HAP-1 (cell line): ENCODE measurements at regions not wholly inside any gene's neighbourhood (a gene's known extent, or its start where the extent isn't known, plus 50 kb on each side); places are given as distances from the start of the nearest gene placed in this dataset.

Source experiments
- DNase-seq, 2 experiments: peaks; one replicate each; pipeline ENCODE4 v3.0.0-alpha.2; 2016 to 2020; ENCODE audit warnings: low spot score in 2 of 2
- H3K27me3 ChIP-seq: fragments of 250-450 bp; sonication (Bioruptor Pico); 2 replicates; pipeline ENCODE4 v1.5.1; 2020; ENCODE audit warnings: low read depth, mild to moderate bottlenecking, moderate library complexity
- H3K36me3 ChIP-seq: fragments of 250-450 bp; sonication (Bioruptor Pico); replicated peaks from 2 replicates; pipeline ENCODE4 v1.5.1; 2020; ENCODE audit warnings: mild to moderate bottlenecking
- H3K4me1 ChIP-seq: fragments of 250-450 bp; sonication (Bioruptor Pico); 2 replicates; pipeline ENCODE4 v1.5.1; 2020; ENCODE audit warnings: mild to moderate bottlenecking
- H3K4me3 ChIP-seq: fragments of 250-450 bp; sonication (Bioruptor Pico); 2 replicates; pipeline ENCODE4 v1.5.1; 2020; ENCODE audit warnings: mild to moderate bottlenecking, moderate library complexity
- H3K9me3 ChIP-seq: fragments of 250-450 bp; sonication (Bioruptor Pico); 2 replicates; pipeline ENCODE4 v1.5.1; 2020; ENCODE audit warnings: mild to moderate bottlenecking, moderate library complexity
- in situ Hi-C: fragments of 300-500 bp; cut with MboI; formaldehyde crosslinking; loops from 3 replicates; pipeline ENCODE4 v1.14.3; 2020; ENCODE audit warnings: low sequenced_read_pairs, inconsistent platforms, mixed read lengths

- Histone ChIP-seq H3K4me1 (no peaks in the 10 kb centered on the region), H3K27me3 (no peaks in the 10 kb centered on the region), H3K36me3 (no peaks in the 10 kb centered on the region), H3K4me3 (no peak overlapping the region), H3K9me3 (no peaks in the 10 kb centered on the region)
- in situ Hi-C loops = no loop called here
- no peak for DNase-seq
Measured at GRCh38 chr2:120817136-120817955, 81.7 kb downstream of the GLI2 start.

- Histone ChIP-seq H3K9me3 (no peaks in the 10 kb centered on the region), H3K27me3 (no peaks in the 10 kb centered on the region), H3K4me3 (no peak overlapping the region), H3K36me3 (no peaks in the 10 kb centered on the region), H3K4me1 (no peaks in the 10 kb centered on the region)
- in situ Hi-C loops = no loop called here
- DNase-seq = no peak
Measured at GRCh38 chr2:120817956-120818325, 82.3 kb downstream of the GLI2 start.

- H3K27me3 ChIP-seq = no peaks in the 10 kb centered on the region
- H3K9me3 ChIP-seq = no peaks in the 10 kb centered on the region
- H3K36me3 ChIP-seq = no peaks in the 10 kb centered on the region
- no peak overlapping the region for H3K4me3 ChIP-seq
- DNase-seq = no peak
- in situ Hi-C loops = no loop called here
- H3K4me1 ChIP-seq = no peaks in the 10 kb centered on the region
Measured at GRCh38 chr2:120818441-120818920, 82.8 kb downstream of the GLI2 start.

GRCh38 chr2:120819720-120820210 lies 84.1 kb downstream of the GLI2 start:
- Histone ChIP-seq H3K36me3 (no peaks in the 10 kb centered on the region), H3K4me1 (no peaks in the 10 kb centered on the region), H3K27me3 (no peaks in the 10 kb centered on the region), H3K4me3 (no peak overlapping the region), H3K9me3 (no peaks in the 10 kb centered on the region)
- in situ Hi-C loops = no loop called here
- DNase-seq = no peak

- in situ Hi-C loops = no loop called here
- Histone ChIP-seq H3K36me3 (no peaks in the 10 kb centered on the region), H3K27me3 (no peaks in the 10 kb centered on the region), H3K4me3 (no peak overlapping the region), H3K4me1 (no peaks in the 10 kb centered on the region), H3K9me3 (no peaks in the 10 kb centered on the region)
- DNase-seq = no peak
Measured at GRCh38 chr2:120820263-120820952, 84.7 kb downstream of the GLI2 start.

GRCh38 chr2:120820953-120821279 lies 85.2 kb downstream of the GLI2 start:
- no peaks in the 10 kb centered on the region for H3K9me3 ChIP-seq
- no peaks in the 10 kb centered on the region for H3K4me1 ChIP-seq
- no peak overlapping the region for H3K4me3 ChIP-seq
- in situ Hi-C loops = no loop called here
- DNase-seq = no peak
- H3K36me3 ChIP-seq = no peaks in the 10 kb centered on the region
- no peaks in the 10 kb centered on the region for H3K27me3 ChIP-seq

- no peak for DNase-seq
- H3K9me3 ChIP-seq = no peaks in the 10 kb centered on the region
- H3K4me1 ChIP-seq = no peaks in the 10 kb centered on the region
- in situ Hi-C loops = no loop called here
- H3K27me3 ChIP-seq = no peaks in the 10 kb centered on the region
- no peak overlapping the region for H3K4me3 ChIP-seq
- no peaks in the 10 kb centered on the region for H3K36me3 ChIP-seq
Measured at GRCh38 chr2:120821446-120822160, 85.9 kb downstream of the GLI2 start.

- Histone ChIP-seq H3K27me3 (no peaks in the 10 kb centered on the region), H3K4me1 (peaks cover 4% of the 10 kb centered on the region), H3K4me3 (no peak overlapping the region), H3K9me3 (no peaks in the 10 kb centered on the region), H3K36me3 (no peaks in the 10 kb centered on the region)
- DNase-seq = no peak
- in situ Hi-C loops = no loop called here
Measured at GRCh38 chr2:120822933-120823332, 87.3 kb downstream of the GLI2 start.

- DNase-seq = no peak
- H3K4me3 ChIP-seq = no peak overlapping the region
- no peaks in the 10 kb centered on the region for H3K27me3 ChIP-seq
- H3K36me3 ChIP-seq = no peaks in the 10 kb centered on the region
- in situ Hi-C loops = no loop called here
- no peaks in the 10 kb centered on the region for H3K9me3 ChIP-seq
- H3K4me1 ChIP-seq = peaks cover 8% of the 10 kb centered on the region
Measured at GRCh38 chr2:120823551-120823950, 87.9 kb downstream of the GLI2 start.

GRCh38 chr2:120824246-120824645 lies 88.6 kb downstream of the GLI2 start:
- Histone ChIP-seq H3K4me1 (peaks cover 8% of the 10 kb centered on the region), H3K4me3 (no peak overlapping the region), H3K9me3 (no peaks in the 10 kb centered on the region), H3K27me3 (no peaks in the 10 kb centered on the region), H3K36me3 (no peaks in the 10 kb centered on the region)
- DNase-seq = no peak
- in situ Hi-C loops = no loop called here

- DNase-seq = no peak
- no peak overlapping the region for H3K4me3 ChIP-seq
- H3K36me3 ChIP-seq = no peaks in the 10 kb centered on the region
- peaks cover 8% of the 10 kb centered on the region for H3K4me1 ChIP-seq
- H3K27me3 ChIP-seq = no peaks in the 10 kb centered on the region
- H3K9me3 ChIP-seq = no peaks in the 10 kb centered on the region
- in situ Hi-C loops = no loop called here
Measured at GRCh38 chr2:120825370-120826259, 89.9 kb downstream of the GLI2 start.

GRCh38 chr2:120826260-120826648 lies 90.6 kb downstream of the GLI2 start:
- DNase-seq = no peak
- Histone ChIP-seq H3K9me3 (no peaks in the 10 kb centered on the region), H3K4me1 (peaks cover 8% of the 10 kb centered on the region), H3K27me3 (no peaks in the 10 kb centered on the region), H3K4me3 (no peak overlapping the region), H3K36me3 (no peaks in the 10 kb centered on the region)
- in situ Hi-C loops = no loop called here

GRCh38 chr2:120826716-120827410 lies 91.2 kb downstream of the GLI2 start:
- Histone ChIP-seq H3K9me3 (no peaks in the 10 kb centered on the region), H3K27me3 (no peaks in the 10 kb centered on the region), H3K4me3 (no peak overlapping the region), H3K36me3 (no peaks in the 10 kb centered on the region), H3K4me1 (peaks cover 8% of the 10 kb centered on the region)
- in situ Hi-C loops = no loop called here
- DNase-seq = no peak
